H9 (cell line): ENCODE measurements at regions not wholly inside any gene's neighbourhood (a gene's known extent, or its start where the extent isn't known, plus 50 kb on each side); places are given as distances from the start of the nearest gene placed in this dataset.

Experiments used
- DNase-seq: peaks from one replicate; pipeline ENCODE4 v3.0.0-alpha.2; 2017
- H2AFZ ChIP-seq: one replicate; pipeline ENCODE4 v1.6.1; 2013; ENCODE audit warnings: mild to moderate bottlenecking, low read length, control low read depth, moderate library complexity
- H2AK5ac ChIP-seq: 2 replicates; pipeline ENCODE4 v1.6.1; 2013; ENCODE audit warnings: low read length, control low read depth, mixed read lengths; ENCODE audit not compliant: insufficient read length
- H2BK120ac ChIP-seq: one replicate; pipeline ENCODE4 v1.6.1; 2013; ENCODE audit warnings: low read depth, mild to moderate bottlenecking, low read length, control low read depth, inconsistent platforms; ENCODE audit not compliant: poor library complexity, severe bottlenecking
- H2BK12ac ChIP-seq: 2 replicates; pipeline ENCODE4 v1.6.1; 2013; ENCODE audit warnings: low read length, control low read depth, mixed read lengths, low read depth; ENCODE audit not compliant: insufficient read length
- H2BK15ac ChIP-seq: 2 replicates; pipeline ENCODE4 v1.6.1; 2013; ENCODE audit warnings: low read depth, low read length, control low read depth
- H2BK20ac ChIP-seq: one replicate; pipeline ENCODE4 v1.6.1; 2013; ENCODE audit warnings: low read depth, mild to moderate bottlenecking, low read length, control low read depth, inconsistent platforms; ENCODE audit not compliant: poor library complexity, severe bottlenecking
- H2BK5ac ChIP-seq: 2 replicates; pipeline ENCODE4 v1.6.1; 2013; ENCODE audit warnings: low read length, control low read depth, mixed read lengths; ENCODE audit not compliant: insufficient read length
- H3K14ac ChIP-seq: 2 replicates; pipeline ENCODE4 v1.6.1; 2013; ENCODE audit warnings: low read length, control low read depth; ENCODE audit not compliant: insufficient read depth
- H3K18ac ChIP-seq: 2 replicates; pipeline ENCODE4 v1.6.1; 2013; ENCODE audit warnings: low read depth, mild to moderate bottlenecking, mixed read lengths, low read length, control low read depth; ENCODE audit not compliant: insufficient read length
- H3K23ac ChIP-seq: 2 replicates; pipeline ENCODE4 v1.6.1; 2013; ENCODE audit warnings: low read length, control low read depth, mixed read lengths, low read depth; ENCODE audit not compliant: insufficient read length
- H3K23me2 ChIP-seq: 2 replicates; pipeline ENCODE4 v1.6.1; 2013; ENCODE audit warnings: low read depth, mild to moderate bottlenecking, mixed read lengths, low read length, control low read depth; ENCODE audit not compliant: insufficient read length, poor library complexity, severe bottlenecking
- H3K27ac ChIP-seq: 2 replicates; pipeline ENCODE4 v1.5.1; 2013; ENCODE audit warnings: low read length, control low read depth, mixed read lengths, low read depth; ENCODE audit not compliant: insufficient read length
- H3K27me3 ChIP-seq: 2 replicates; pipeline ENCODE4 v1.6.1; 2013; ENCODE audit warnings: low read length, control low read depth, inconsistent platforms; ENCODE audit not compliant: insufficient read depth
- H3K4ac ChIP-seq: 2 replicates; pipeline ENCODE4 v1.6.1; 2013; ENCODE audit warnings: low read depth, mild to moderate bottlenecking, control low read depth, inconsistent platforms, low read length, moderate library complexity
- H3K4me1 ChIP-seq: 2 replicates; pipeline ENCODE4 v1.6.1; 2013; ENCODE audit warnings: low read length, control low read depth, inconsistent platforms; ENCODE audit not compliant: insufficient read depth
- H3K4me2 ChIP-seq: 2 replicates; pipeline ENCODE4 v1.6.1; 2013; ENCODE audit warnings: low read length, control low read depth, mixed read lengths; ENCODE audit not compliant: insufficient read length, insufficient read depth
- H3K56ac ChIP-seq: 2 replicates; pipeline ENCODE4 v1.6.1; 2013; ENCODE audit warnings: low read depth, mild to moderate bottlenecking, mixed read lengths, low read length, control low read depth; ENCODE audit not compliant: insufficient read length
- H3K79me1 ChIP-seq: 2 replicates; pipeline ENCODE4 v1.6.1; 2013; ENCODE audit warnings: low read depth, mild to moderate bottlenecking, moderate library complexity, low read length, control low read depth, inconsistent platforms; ENCODE audit not compliant: insufficient read depth, poor library complexity, severe bottlenecking
- H3K79me2 ChIP-seq: 2 replicates; pipeline ENCODE4 v1.6.1; 2013; ENCODE audit warnings: low read length, control low read depth, inconsistent platforms; ENCODE audit not compliant: insufficient read depth
- H3K9ac ChIP-seq: 2 replicates; pipeline ENCODE4 v1.6.1; 2013; ENCODE audit warnings: low read length, control low read depth, mixed read lengths; ENCODE audit not compliant: insufficient read length; ENCODE audit errors: extremely low read depth
- H3K9me3 ChIP-seq: one replicate; pipeline ENCODE4 v1.6.1; 2013; ENCODE audit warnings: low read depth, low read length, inconsistent platforms; ENCODE audit not compliant: control insufficient read depth
- H3T11ph ChIP-seq: one replicate; pipeline ENCODE4 v1.6.1; 2013; ENCODE audit warnings: mild to moderate bottlenecking, low read length, control low read depth, inconsistent platforms
- H4K20me1 ChIP-seq: one replicate; pipeline ENCODE4 v1.6.1; 2013; ENCODE audit not compliant: control insufficient read depth, insufficient read length, insufficient read depth
- H4K5ac ChIP-seq: 2 replicates; pipeline ENCODE4 v1.6.1; 2013; ENCODE audit warnings: low read depth, mild to moderate bottlenecking, mixed read lengths, low read length, control low read depth; ENCODE audit not compliant: insufficient read length
- H4K8ac ChIP-seq: replicated peaks from 2 replicates; pipeline ENCODE4 v1.6.1; 2013; ENCODE audit warnings: low read length, control low read depth, mixed read lengths, low read depth; ENCODE audit not compliant: insufficient read length
- H4K91ac ChIP-seq: 2 replicates; pipeline ENCODE4 v1.6.1; 2013; ENCODE audit warnings: low read depth, mild to moderate bottlenecking, moderate library complexity, mixed read lengths, low read length, control low read depth; ENCODE audit not compliant: insufficient read length
- H3K27ac Mint-ChIP-seq, 3 experiments: 2 replicates in 2 of 3; 3 replicates in 1 of 3; pipeline ENCODE4 v1.8.0; 2020 to 2021; ENCODE audit warnings: mixed read lengths in 3 of 3, mild to moderate bottlenecking in 1 of 3, moderate library complexity in 1 of 3
- H3K27me3 Mint-ChIP-seq: 2 replicates; pipeline ENCODE4 v1.8.0; 2021; ENCODE audit warnings: low read depth, mild to moderate bottlenecking, moderate library complexity, mixed read lengths
- H3K36me3 Mint-ChIP-seq, 3 experiments: 2 replicates in 2 of 3; 3 replicates in 1 of 3; pipeline ENCODE4 v1.8.0; 2020 to 2021; ENCODE audit warnings: low read depth in 3 of 3, mixed read lengths in 3 of 3; ENCODE audit not compliant: insufficient read depth in 1 of 3
- H3K4me1 Mint-ChIP-seq, 2 experiments: 2 replicates each; pipeline ENCODE4 v1.8.0; 2020; ENCODE audit warnings: mixed read lengths in 2 of 2
- H3K4me3 Mint-ChIP-seq, 2 experiments: 2 replicates in 1 of 2; 3 replicates in 1 of 2; pipeline ENCODE4 v1.8.0; 2020 to 2021; ENCODE audit warnings: mild to moderate bottlenecking in 2 of 2, mixed read lengths in 2 of 2, moderate library complexity in 1 of 2
- H3K9me3 Mint-ChIP-seq, 2 experiments: 2 replicates in 1 of 2; 3 replicates in 1 of 2; pipeline ENCODE4 v1.8.0; 2020; ENCODE audit warnings: mild to moderate bottlenecking in 2 of 2, mixed read lengths in 2 of 2, moderate library complexity in 1 of 2
- CTCF ChIP-seq: fragments of 200-600 bp; sonication (generic); conservative IDR thresholded peaks from 3 replicates; pipeline ENCODE4 v1.8.0; 2021; ENCODE audit warnings: antibody characterized with exemption, mild to moderate bottlenecking
- WGBS: extraction: QIAGEN DNeasy Blood & Tissue Kit; methylation state at CpG from one replicate; pipeline ENCODE4 v1.1.7; 2013; ENCODE audit warnings: missing lambda C conversion rate, low lambda C conversion rate, mixed read lengths; ENCODE audit not compliant: insufficient read length; ENCODE audit errors: extremely low coverage; 5-methylcytosine and 5-hydroxymethylcytosine counted together

GRCh38 chr7:15929411-15929810, 242.9 kb upstream of the MEOX2 start:
- no peaks in the 10 kb centered on the region for H3K9me3 ChIP-seq
- H3K4me3 Mint-ChIP-seq, result no peak overlapping the region
- DNase-seq, result no peak
- H3K23me2 ChIP-seq, result no peaks in the 10 kb centered on the region
- H4K5ac ChIP-seq, result no peak overlapping the region
- H3K9ac ChIP-seq, result no peak overlapping the region
- no peak overlapping the region for H3T11ph ChIP-seq
- H3K27me3 Mint-ChIP-seq, result peaks cover 8% of the 10 kb centered on the region
- H4K8ac ChIP-seq, result no peak overlapping the region
- H2BK15ac ChIP-seq, result no peak overlapping the region
- H2BK20ac ChIP-seq, result no peak overlapping the region
- H3K27ac Mint-ChIP-seq, result no peak overlapping the region
- no peak overlapping the region for H4K91ac ChIP-seq
- no peaks in the 10 kb centered on the region; the same call in 1 of the 2 replicates for H3K27me3 ChIP-seq
- no peaks in the 10 kb centered on the region for H3K79me2 ChIP-seq
- no peaks in the 10 kb centered on the region for H4K20me1 ChIP-seq
- TF ChIP-seq CTCF, result no peak
- WGBS, result no CpG with 5 or more reads among the region's 1 CpG
- H2BK12ac ChIP-seq, result no peak overlapping the region
- H3K4me1 ChIP-seq, result no peaks in the 10 kb centered on the region; the same call in 1 of the 2 replicates
- no peak overlapping the region for H2AK5ac ChIP-seq
- H3K18ac ChIP-seq, result no peak overlapping the region
- no peak overlapping the region for H3K4me2 ChIP-seq
- no peak overlapping the region for H2BK120ac ChIP-seq
- no peak overlapping the region for H3K27ac ChIP-seq
- peaks cover 3 to 11% of the 10 kb centered on the region in 2 experiments; a peak in 3 of 5 replicates for H3K9me3 Mint-ChIP-seq
- no peak overlapping the region for H2AFZ ChIP-seq
- no peak overlapping the region for H3K14ac ChIP-seq
- H3K79me1 ChIP-seq, result no peaks in the 10 kb centered on the region
- no peak overlapping the region for H3K23ac ChIP-seq
- H3K4ac ChIP-seq, result no peak overlapping the region
- H3K4me1 Mint-ChIP-seq, result peaks cover 22 to 26% of the 10 kb centered on the region in 2 experiments
- H2BK5ac ChIP-seq, result no peak overlapping the region
- H3K56ac ChIP-seq, result no peak overlapping the region
- peaks cover 0 to 15% (median 0%) of the 10 kb centered on the region in 3 experiments; a peak in 2 of 7 replicates for H3K36me3 Mint-ChIP-seq
